Right lobe of liver (tissue), 6 donors: ENCODE measurements at regions not wholly inside any gene's neighbourhood (a gene's known extent, or its start where the extent isn't known, plus 50 kb on each side); places are given as distances from the start of the nearest gene placed in this dataset.

ENCODE experiments used
- ATAC-seq, 4 donors: fragments of 200-7000 bp; cut with Tn5 transposase; one replicate each; pipeline ENCODE4 v1.9.1; 2020; ENCODE audit warnings: mild to moderate bottlenecking in 4 of 4, moderate library complexity in 4 of 4
- DNase-seq, 3 donors: peaks; one replicate each; pipeline ENCODE4 v3.0.0-alpha.2; 2020
- H3K27ac ChIP-seq, 3 donors: fragments of 200-600 bp; one replicate each; pipeline ENCODE4 v1.8.0; 2022
- H3K27me3 ChIP-seq, 2 donors: fragments of 200-600 bp; one replicate each; pipeline ENCODE4 v1.8.0; 2022
- H3K36me3 ChIP-seq, 4 donors: fragments of 200-600 bp; sonication (generic) in 1 of 4; one replicate each; pipeline versions ENCODE4 v1.5.1 to v1.8.0; 2017 to 2022; ENCODE audit warnings: control low read depth in 1 of 4
- H3K4me1 ChIP-seq, 4 donors: fragments of 200-600 bp; sonication (generic) in 1 of 4; one replicate each; pipeline versions ENCODE4 v1.5.1 to v1.8.0; 2017 to 2022; ENCODE audit warnings: control low read depth in 1 of 4
- H3K4me3 ChIP-seq, 3 donors: fragments of 200-600 bp; one replicate each; pipeline ENCODE4 v1.8.0; 2022
- H3K9me3 ChIP-seq, 4 donors: fragments of 200-600 bp; sonication (generic) in 1 of 4; one replicate each; pipeline versions ENCODE4 v1.5.1 to v1.8.0; 2017 to 2022; ENCODE audit warnings: control low read depth in 1 of 4
- CTCF ChIP-seq, 4 donors: fragments of 200-600 bp in 3 of 4; fragments of 450-650 bp in 1 of 4; IDR thresholded peaks; one replicate each; pipeline versions ENCODE4 v1.5.1 to v1.8.0; 2016 to 2022; ENCODE audit warnings: antibody characterized with exemption in 4 of 4, mild to moderate bottlenecking in 2 of 4
- POLR2A ChIP-seq: fragments of 450-650 bp; IDR thresholded peaks from one replicate; pipeline ENCODE4 v1.6.1; 2017; ENCODE audit warnings: antibody characterized with exemption, mild to moderate bottlenecking
- WGBS: methylation state at CpG from one replicate; pipeline ENCODE4 v1.1.6; 2018; ENCODE audit warnings: low coverage, low lambda C conversion rate; ENCODE audit not compliant: insufficient coverage; ENCODE audit errors: missing lambda C conversion rate; 5-methylcytosine and 5-hydroxymethylcytosine counted together
- intact Hi-C, 2 donors: fragments of 100-400 bp; cut with DNase I; formaldehyde crosslinking; loops; one replicate each; pipeline versions ENCODE4 v1.11.2 to v1.14.1; 2022
- donor health status: DM: no; HTN: yes; CAD: no.
- donor health status: DM: no; HTN: no; CAD: no.
- donor health status: DM: no; HTN: no; CAD: no.
- donor health status: DM: no; HTN: yes; CAD: no.
- donor health status: DM: no; HTN: yes; CAD: no.

GRCh38 chr2:160816916-160817499 is 323.4 kb upstream of the RBMS1 start:
- TF ChIP-seq CTCF (IDR thresholded peaks at IDR 0.05) = no peak
- TF ChIP-seq POLR2A = no peak
- Histone ChIP-seq H3K4me3 (no peak overlapping the region), H3K4me1 (no peaks in the 10 kb centered on the region), H3K36me3 (no peaks in the 10 kb centered on the region), H3K9me3 (no peaks in the 10 kb centered on the region), H3K27ac (no peak overlapping the region), H3K27me3 (no peaks in the 10 kb centered on the region)
- ATAC-seq (no peak), DNase-seq (no peak)
- intact Hi-C loops = no loop called here
- WGBS = 61% methylated on average over 2 of the region's 2 CpGs

- intact Hi-C loops = no loop called here
- ATAC-seq (no peak), DNase-seq (no peak)
- peaks cover 0 to 3% (median 0%) of the 10 kb centered on the region in 4 donors for H3K9me3 ChIP-seq
- H3K36me3 ChIP-seq = no peaks in the 10 kb centered on the region
- H3K27me3 ChIP-seq = no peaks in the 10 kb centered on the region
- no peak overlapping the region for H3K27ac ChIP-seq
- WGBS = 52% methylated on average over 7 of the region's 7 CpGs
- H3K4me1 ChIP-seq = no peaks in the 10 kb centered on the region
- no peak overlapping the region for H3K4me3 ChIP-seq
- TF ChIP-seq POLR2A = no peak
- TF ChIP-seq CTCF (IDR thresholded peaks at IDR 0.05) = no peak
Measured at GRCh38 chr2:160820691-160821090, 327.1 kb upstream of the RBMS1 start.

GRCh38 chr2:160822006-160822405 is 328.4 kb upstream of the RBMS1 start:
- DNase-seq (no peak), ATAC-seq (no peak)
- TF ChIP-seq CTCF (IDR thresholded peaks at IDR 0.05) = no peak
- TF ChIP-seq POLR2A = no peak
- no peaks in the 10 kb centered on the region for H3K36me3 ChIP-seq
- no peak overlapping the region for H3K27ac ChIP-seq
- no peak overlapping the region for H3K4me3 ChIP-seq
- no peaks in the 10 kb centered on the region for H3K4me1 ChIP-seq
- peaks cover 0 to 3% (median 0%) of the 10 kb centered on the region in 4 donors for H3K9me3 ChIP-seq
- H3K27me3 ChIP-seq = no peaks in the 10 kb centered on the region
- intact Hi-C loops = no loop called here

- intact Hi-C loops = no loop called here
- no peak for ATAC-seq
- 38% methylated on average over 1 of the region's 1 CpG for WGBS
- Histone ChIP-seq H3K27me3 (no peaks in the 10 kb centered on the region), H3K4me1 (no peaks in the 10 kb centered on the region), H3K4me3 (no peak overlapping the region), H3K36me3 (no peaks in the 10 kb centered on the region), H3K27ac (no peak overlapping the region), H3K9me3 (peaks cover 0 to 3% (median 0%) of the 10 kb centered on the region in 4 donors)
- no peak for DNase-seq
- TF ChIP-seq CTCF (IDR thresholded peaks at IDR 0.05) = no peak
- no peak for TF ChIP-seq POLR2A
Measured at GRCh38 chr2:160825433-160825832, 331.8 kb upstream of the RBMS1 start.

- intact Hi-C loops = no loop called here
- Histone ChIP-seq H3K36me3 (no peaks in the 10 kb centered on the region), H3K4me1 (no peaks in the 10 kb centered on the region), H3K27me3 (no peaks in the 10 kb centered on the region), H3K4me3 (no peak overlapping the region), H3K9me3 (peaks cover 0 to 3% (median 0%) of the 10 kb centered on the region in 4 donors), H3K27ac (no peak overlapping the region)
- no peak for ATAC-seq
- TF ChIP-seq CTCF (IDR thresholded peaks at IDR 0.05) (no peak), POLR2A (no peak)
- DNase-seq = no peak
Measured at GRCh38 chr2:160826496-160826895, 332.9 kb upstream of the RBMS1 start.
